HepG2 (cell line): ENCODE measurements at regions not wholly inside any gene's neighbourhood (a gene's known extent, or its start where the extent isn't known, plus 50 kb on each side); places are given as distances from the start of the nearest gene placed in this dataset.

Experiments
- ATAC-seq: fragments of 200-7000 bp; cut with Tn5 transposase; 3 replicates; pipeline ENCODE4 v1.9.1; 2020; ENCODE audit warnings: mild to moderate bottlenecking, moderate library complexity
- BruUV-seq: library from RNA; stranded (reverse); fragments of 400-500 nt; replicated peaks from 2 replicates; lab custom pipeline; 2021; lab: Mats Ljungman, UMichigan
- CTCF ChIA-PET: fragments of 300-600 bp; formaldehyde crosslinking; extraction: SDS; loops from one replicate; lab custom pipeline; 2021; ENCODE audit warnings: low total read pairs, inconsistent platforms, low intra/inter-chr PET ratio; lab: Yijun Ruan, JAX
- POLR2A ChIA-PET: fragments of 350-600 bp; sonication (Branson Sonifier 250); formaldehyde crosslinking; loops from one replicate; lab custom pipeline; 2020; ENCODE audit warnings: antibody characterized with exemption, inconsistent platforms; lab: Yijun Ruan, JAX
- DNase-seq: peaks from one replicate; pipeline ENCODE4 v3.0.0-alpha.2; 2015; ENCODE audit warnings: low spot score
- FAIRE-seq: peaks from 3 replicates; lab custom pipeline; 2011; peaks lifted over from hg19 to GRCh38; lab: Jason Lieb, UNC
- H2AFZ ChIP-seq: one replicate; pipeline ENCODE4 v1.6.1; 2011; ENCODE audit warnings: low read length, inconsistent platforms
- H3K27ac ChIP-seq: fragments of 300-600 bp; 3 replicates; pipeline ENCODE4 v1.8.0; 2011; ENCODE audit warnings: mixed run types, mild to moderate bottlenecking, mixed read lengths, low read length, inconsistent platforms; ENCODE audit not compliant: insufficient read depth; ENCODE audit errors: extremely low read length
- H3K27me3 ChIP-seq, 2 experiments: fragments of 200-600 bp in 1 of 2; 2 replicates in 1 of 2; 3 replicates in 1 of 2; pipeline versions ENCODE4 v1.6.0 to v1.8.0; 2011; ENCODE audit warnings: low read length in 2 of 2, mild to moderate bottlenecking in 2 of 2, moderate library complexity in 2 of 2, inconsistent platforms in 1 of 2; ENCODE audit not compliant: insufficient read depth in 2 of 2, control insufficient read depth in 1 of 2
- H3K36me3 ChIP-seq, 2 experiments: fragments of 200-600 bp in 1 of 2; replicated peaks in 1 of 2; 2 replicates in 1 of 2; 3 replicates in 1 of 2; pipeline versions ENCODE4 v1.5.1 to v1.8.0; 2011; ENCODE audit warnings: low read length in 2 of 2, inconsistent platforms in 1 of 2; ENCODE audit not compliant: insufficient read depth in 2 of 2, control insufficient read depth in 1 of 2
- H3K4me1 ChIP-seq: 2 replicates; pipeline ENCODE4 v1.5.1; 2012; ENCODE audit warnings: low read length, inconsistent platforms; ENCODE audit not compliant: insufficient read depth
- H3K4me2 ChIP-seq: 2 replicates; pipeline ENCODE4 v1.6.0; 2011; ENCODE audit warnings: low read depth, low read length, inconsistent platforms
- H3K4me3 ChIP-seq, 3 experiments: fragments of 200-600 bp in 1 of 3; sonication (generic), shearing (Covaris generic) in 1 of 3; replicated peaks in 1 of 3; 2 replicates each; pipeline ENCODE4 v1.5.1; 2011 to 2016; ENCODE audit warnings: low read length in 3 of 3, inconsistent platforms in 2 of 3, low read depth in 2 of 3, mild to moderate bottlenecking in 2 of 3, control low read depth in 1 of 3, mixed read lengths in 1 of 3; ENCODE audit not compliant: insufficient read depth in 1 of 3
- H3K79me2 ChIP-seq: one replicate; pipeline ENCODE4 v1.6.1; 2011; ENCODE audit warnings: low read length, inconsistent platforms; ENCODE audit not compliant: insufficient read depth
- H3K9ac ChIP-seq: 2 replicates; pipeline ENCODE4 v1.6.0; 2011; ENCODE audit warnings: mild to moderate bottlenecking, low read depth, low read length, inconsistent platforms; ENCODE audit not compliant: insufficient read depth
- H3K9me3 ChIP-seq: 2 replicates; pipeline ENCODE4 v1.5.1; 2012; ENCODE audit warnings: mild to moderate bottlenecking, low read length
- H4K20me1 ChIP-seq: 2 replicates; pipeline ENCODE4 v1.6.0; 2011; ENCODE audit warnings: inconsistent platforms, mild to moderate bottlenecking, low read length, moderate library complexity; ENCODE audit not compliant: insufficient read depth
- CBX1 ChIP-seq: IDR thresholded peaks from one replicate; pipeline ENCODE4 v1.6.1; 2016; ENCODE audit warnings: antibody characterized with exemption, low read depth
- HNRNPL ChIP-seq: fragments of 200-400 bp; formaldehyde crosslinking; IDR thresholded peaks from 2 replicates; pipeline ENCODE4 v1.6.1; 2017; ENCODE audit warnings: mild to moderate bottlenecking, low read depth, low read length
- LRRFIP1 ChIP-seq: sonication (generic); formaldehyde crosslinking; conservative IDR thresholded peaks from 2 replicates; pipeline ENCODE4 v1.4.0; 2020; ENCODE audit warnings: missing genetic modification reagents
- MATR3 ChIP-seq: sonication (generic); formaldehyde crosslinking; IDR thresholded peaks from 2 replicates; pipeline ENCODE4 v1.4.0; 2020; ENCODE audit warnings: missing genetic modification reagents
- MEIS2 ChIP-seq: sonication (generic); formaldehyde crosslinking; IDR thresholded peaks from 2 replicates; pipeline ENCODE4 v1.9.0; 2021; ENCODE audit warnings: mild to moderate bottlenecking, missing genetic modification reagents
- REL ChIP-seq: sonication (generic); formaldehyde crosslinking; conservative IDR thresholded peaks from 2 replicates; pipeline ENCODE4 v1.8.0; 2022; ENCODE audit warnings: mild to moderate bottlenecking, missing genetic modification reagents, moderate library complexity
- RFX3 ChIP-seq: IDR thresholded peaks from 2 replicates; pipeline ENCODE4 v1.6.1; 2016; ENCODE audit warnings: missing biosample characterization, missing genetic modification reagents
- TAF1 ChIP-seq: sonication (generic); formaldehyde crosslinking; IDR thresholded peaks from 2 replicates; pipeline ENCODE4 v1.4.0; 2020; ENCODE audit warnings: missing genetic modification reagents
- TARDBP ChIP-seq: sonication (generic); formaldehyde crosslinking; IDR thresholded peaks from 2 replicates; pipeline ENCODE4 v1.8.0; 2022; ENCODE audit warnings: mild to moderate bottlenecking, missing genetic modification reagents
- TMF1 ChIP-seq: sonication (generic); formaldehyde crosslinking; IDR thresholded peaks from 2 replicates; pipeline ENCODE4 v1.8.1; 2022; ENCODE audit warnings: low read depth, missing genetic modification reagents
- ZFP41 ChIP-seq: sonication (generic); formaldehyde crosslinking; IDR thresholded peaks from 2 replicates; pipeline ENCODE4 v1.4.0; 2020; ENCODE audit warnings: mild to moderate bottlenecking, missing genetic modification reagents, borderline replicate concordance
- ZNF547 ChIP-seq: sonication (generic); formaldehyde crosslinking; IDR thresholded peaks from 2 replicates; pipeline ENCODE4 v1.5.1; 2020; ENCODE audit warnings: mild to moderate bottlenecking, missing genetic modification reagents
- ZNF570 ChIP-seq: sonication (generic); formaldehyde crosslinking; IDR thresholded peaks from 2 replicates; pipeline ENCODE4 v1.4.0; 2020; ENCODE audit warnings: mild to moderate bottlenecking, missing genetic modification reagents, borderline replicate concordance
- ZNF614 ChIP-seq: IDR thresholded peaks from 2 replicates; pipeline ENCODE4 v1.6.1; 2018; ENCODE audit warnings: missing biosample characterization, missing genetic modification reagents, inconsistent platforms, borderline replicate concordance
- WGBS: methylation state at CpG from one replicate; pipeline ENCODE4 v1.1.6; 2017; ENCODE audit warnings: low lambda C conversion rate; 5-methylcytosine and 5-hydroxymethylcytosine counted together
- in situ Hi-C: cut with HindIII; loops from 2 replicates; pipeline ENCODE4 v1.10.0; 2017; ENCODE audit warnings: low pct_unique_long_range_greater_than_20kb; ENCODE audit not compliant: extremely low pct_ligation_motif_present
- intact Hi-C: fragments of 100-400 bp; cut with micrococcal nuclease; formaldehyde crosslinking; loops from one replicate; pipeline ENCODE4 v1.10.0; 2022; ENCODE audit not compliant: unreplicated experiment
- TF ChIP-seq, protein P1 (sequence below): sonication (generic); formaldehyde crosslinking; IDR thresholded peaks from 2 replicates; pipeline ENCODE4 v1.8.1; 2023; ENCODE audit warnings: mild to moderate bottlenecking, missing genetic modification reagents
- TF ChIP-seq, protein P2 (sequence below): sonication (generic); formaldehyde crosslinking; IDR thresholded peaks from 2 replicates; pipeline ENCODE4 v1.4.0; 2020; ENCODE audit warnings: mild to moderate bottlenecking, missing genetic modification reagents
- TF ChIP-seq, protein P3 (sequence below): sonication (generic); formaldehyde crosslinking; IDR thresholded peaks from 2 replicates; pipeline ENCODE4 v1.5.1; 2020; ENCODE audit warnings: missing genetic modification reagents, mild to moderate bottlenecking, borderline replicate concordance

DNA sequence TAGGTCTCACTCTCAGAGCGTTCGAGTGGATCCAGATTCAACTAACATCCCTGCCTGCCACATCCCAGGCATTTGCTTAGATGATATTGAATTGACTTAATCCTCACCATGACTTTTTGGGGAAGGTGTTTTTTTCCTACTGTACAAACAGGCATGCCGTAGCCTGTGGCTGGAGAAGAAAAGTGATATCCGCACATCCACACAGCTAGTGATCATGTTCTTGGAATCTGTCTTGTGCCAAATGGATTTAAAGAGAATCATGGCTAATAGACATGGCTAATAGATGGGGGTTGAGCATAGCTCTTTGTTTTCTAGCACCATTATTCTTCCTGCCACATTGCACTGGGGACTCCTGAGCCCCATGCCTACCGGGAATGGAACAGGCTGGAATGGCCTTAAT lies 82.1 kb upstream of the THY1 start (continued):
- TF ChIP-seq CBX1 (no peak), MATR3 (CRISPR knock-in tag) (no peak), ZNF614 (no peak)

- 17% methylated on average over 1 of the region's 1 CpG for WGBS
- ChIA-PET CTCF (no interaction called here), POLR2A (no interaction called here)
- Histone ChIP-seq H3K79me2 (no peaks in the 10 kb centered on the region), H4K20me1 (no peaks in the 10 kb centered on the region), H2AFZ (no peak overlapping the region), H3K4me2 (no peak overlapping the region), H3K4me1 (no peaks in the 10 kb centered on the region), H3K27me3 (peaks cover 1 to 7% of the 10 kb centered on the region in 2 experiments; a peak in 3 of 5 replicates), H3K36me3 (no peaks in the 10 kb centered on the region), H3K4me3 (no peak overlapping the region), H3K27ac (no peak overlapping the region), H3K9ac (no peak overlapping the region), H3K9me3 (no peaks in the 10 kb centered on the region)
- FAIRE-seq (no peak), DNase-seq (no peak), ATAC-seq (no peak)
- in situ Hi-C loops: no loop called here
- BruUV-seq: no TSS peak
- intact Hi-C loops: no loop called here
- no peak for TF ChIP-seq TMF1
- TF ChIP-seq LRRFIP1: no peak
- no peak for TF ChIP-seq ZFP41 (CRISPR knock-in tag)
- TF ChIP-seq, protein P1, sequence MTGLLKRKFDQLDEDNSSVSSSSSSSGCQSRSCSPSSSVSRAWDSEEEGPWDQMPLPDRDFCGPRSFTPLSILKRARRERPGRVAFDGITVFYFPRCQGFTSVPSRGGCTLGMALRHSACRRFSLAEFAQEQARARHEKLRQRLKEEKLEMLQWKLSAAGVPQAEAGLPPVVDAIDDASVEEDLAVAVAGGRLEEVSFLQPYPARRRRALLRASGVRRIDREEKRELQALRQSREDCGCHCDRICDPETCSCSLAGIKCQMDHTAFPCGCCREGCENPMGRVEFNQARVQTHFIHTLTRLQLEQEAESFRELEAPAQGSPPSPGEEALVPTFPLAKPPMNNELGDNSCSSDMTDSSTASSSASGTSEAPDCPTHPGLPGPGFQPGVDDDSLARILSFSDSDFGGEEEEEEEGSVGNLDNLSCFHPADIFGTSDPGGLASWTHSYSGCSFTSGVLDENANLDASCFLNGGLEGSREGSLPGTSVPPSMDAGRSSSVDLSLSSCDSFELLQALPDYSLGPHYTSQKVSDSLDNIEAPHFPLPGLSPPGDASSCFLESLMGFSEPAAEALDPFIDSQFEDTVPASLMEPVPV (CRISPR knock-in tag): no peak
- no peak for TF ChIP-seq TARDBP
- TF ChIP-seq RFX3 (CRISPR knock-in tag): no peak
- TF ChIP-seq MEIS2 (CRISPR knock-in tag): no peak
- TF ChIP-seq, protein P2, sequence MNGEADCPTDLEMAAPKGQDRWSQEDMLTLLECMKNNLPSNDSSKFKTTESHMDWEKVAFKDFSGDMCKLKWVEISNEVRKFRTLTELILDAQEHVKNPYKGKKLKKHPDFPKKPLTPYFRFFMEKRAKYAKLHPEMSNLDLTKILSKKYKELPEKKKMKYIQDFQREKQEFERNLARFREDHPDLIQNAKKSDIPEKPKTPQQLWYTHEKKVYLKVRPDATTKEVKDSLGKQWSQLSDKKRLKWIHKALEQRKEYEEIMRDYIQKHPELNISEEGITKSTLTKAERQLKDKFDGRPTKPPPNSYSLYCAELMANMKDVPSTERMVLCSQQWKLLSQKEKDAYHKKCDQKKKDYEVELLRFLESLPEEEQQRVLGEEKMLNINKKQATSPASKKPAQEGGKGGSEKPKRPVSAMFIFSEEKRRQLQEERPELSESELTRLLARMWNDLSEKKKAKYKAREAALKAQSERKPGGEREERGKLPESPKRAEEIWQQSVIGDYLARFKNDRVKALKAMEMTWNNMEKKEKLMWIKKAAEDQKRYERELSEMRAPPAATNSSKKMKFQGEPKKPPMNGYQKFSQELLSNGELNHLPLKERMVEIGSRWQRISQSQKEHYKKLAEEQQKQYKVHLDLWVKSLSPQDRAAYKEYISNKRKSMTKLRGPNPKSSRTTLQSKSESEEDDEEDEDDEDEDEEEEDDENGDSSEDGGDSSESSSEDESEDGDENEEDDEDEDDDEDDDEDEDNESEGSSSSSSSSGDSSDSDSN (CRISPR knock-in tag): no peak
- no peak for TF ChIP-seq ZNF547
- TF ChIP-seq, protein P3, sequence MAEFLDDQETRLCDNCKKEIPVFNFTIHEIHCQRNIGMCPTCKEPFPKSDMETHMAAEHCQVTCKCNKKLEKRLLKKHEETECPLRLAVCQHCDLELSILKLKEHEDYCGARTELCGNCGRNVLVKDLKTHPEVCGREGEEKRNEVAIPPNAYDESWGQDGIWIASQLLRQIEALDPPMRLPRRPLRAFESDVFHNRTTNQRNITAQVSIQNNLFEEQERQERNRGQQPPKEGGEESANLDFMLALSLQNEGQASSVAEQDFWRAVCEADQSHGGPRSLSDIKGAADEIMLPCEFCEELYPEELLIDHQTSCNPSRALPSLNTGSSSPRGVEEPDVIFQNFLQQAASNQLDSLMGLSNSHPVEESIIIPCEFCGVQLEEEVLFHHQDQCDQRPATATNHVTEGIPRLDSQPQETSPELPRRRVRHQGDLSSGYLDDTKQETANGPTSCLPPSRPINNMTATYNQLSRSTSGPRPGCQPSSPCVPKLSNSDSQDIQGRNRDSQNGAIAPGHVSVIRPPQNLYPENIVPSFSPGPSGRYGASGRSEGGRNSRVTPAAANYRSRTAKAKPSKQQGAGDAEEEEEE (CRISPR knock-in tag): no peak
- no peak for TF ChIP-seq REL (CRISPR knock-in tag)
- no peak for TF ChIP-seq HNRNPL
- TF ChIP-seq ZNF570 (CRISPR knock-in tag): no peak
- TF ChIP-seq TAF1 (CRISPR knock-in tag): no peak
Measured at GRCh38 chr11:119504371-119504770, 81.4 kb upstream of the THY1 start.
